WI38 (cell line): ENCODE measurements at regions not wholly inside any gene's neighbourhood (a gene's known extent, or its start where the extent isn't known, plus 50 kb on each side); places are given as distances from the start of the nearest gene placed in this dataset.

ENCODE experiments used
- H3K4me3 ChIP-seq: 2 replicates; pipeline ENCODE4 v1.5.1; 2011; ENCODE audit warnings: low read depth, mild to moderate bottlenecking, control low read depth, low read length
- CTCF ChIP-seq: IDR thresholded peaks from 2 replicates; pipeline ENCODE4 v1.5.1; 2012; ENCODE audit warnings: low read depth, mild to moderate bottlenecking, control low read depth, low read length

GRCh38 chr20:22341508-22341907 lies 242.9 kb downstream of the FOXA2 start:
- TF ChIP-seq CTCF = no peak
- H3K4me3 ChIP-seq = no peak overlapping the region

DNA sequence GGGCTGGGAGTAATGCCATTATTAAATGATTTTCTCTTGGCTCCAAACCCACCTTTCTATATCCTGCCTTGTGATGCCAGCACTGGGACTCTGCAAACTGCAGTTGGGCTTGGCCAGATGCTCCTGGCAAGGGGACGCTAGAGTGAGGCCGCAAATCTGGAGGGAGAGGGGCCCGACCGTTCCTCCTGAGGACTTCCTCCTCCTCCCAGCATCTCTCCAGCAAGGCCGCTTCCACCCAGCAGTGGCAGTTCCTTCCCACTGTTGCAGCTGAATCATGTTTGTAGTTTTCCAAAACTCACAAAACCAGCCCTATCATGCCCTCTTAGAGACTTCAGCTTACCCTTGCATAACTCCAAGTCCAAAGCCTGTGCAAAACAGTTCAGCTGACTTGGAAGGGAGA lies 244.4 kb downstream of the FOXA2 start:
- H3K4me3 ChIP-seq = no peak overlapping the region
- TF ChIP-seq CTCF = no peak

- peak; percentile 34; the same call in 1 of the 2 replicates for TF ChIP-seq CTCF
- no peak overlapping the region for H3K4me3 ChIP-seq
These were observed 245.1 kb downstream of the FOXA2 start for GRCh38 chr20:22339091-22339881.

- TF ChIP-seq CTCF = no peak
These were observed 246.1 kb downstream of the FOXA2 start for GRCh38 chr20:22338140-22338708.

DNA sequence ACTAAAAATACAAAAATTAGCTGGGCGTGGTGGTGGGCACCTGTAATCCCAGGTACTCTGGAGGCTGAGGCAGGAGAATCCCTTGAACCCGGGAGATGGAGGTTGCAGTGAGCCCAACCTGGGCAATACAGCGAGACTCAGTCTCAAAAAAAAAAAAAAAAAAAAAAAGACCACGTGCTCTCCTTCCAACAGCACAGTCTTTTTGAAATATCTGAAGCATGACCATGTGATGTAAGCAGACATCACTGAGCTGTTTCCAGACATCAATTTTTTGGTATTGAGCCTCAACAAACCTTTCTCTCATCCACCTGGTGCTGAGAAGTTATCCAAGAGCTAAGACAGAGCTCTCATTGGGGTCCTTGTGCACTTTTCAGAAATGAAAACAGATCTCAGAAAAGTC lies 249.2 kb downstream of the FOXA2 start:
- TF ChIP-seq CTCF = no peak
- no peak overlapping the region for H3K4me3 ChIP-seq

More at GRCh38 chr20:22338140-22338708, 246.1 kb downstream of the FOXA2 start:
- no peak overlapping the region for H3K4me3 ChIP-seq

DNA sequence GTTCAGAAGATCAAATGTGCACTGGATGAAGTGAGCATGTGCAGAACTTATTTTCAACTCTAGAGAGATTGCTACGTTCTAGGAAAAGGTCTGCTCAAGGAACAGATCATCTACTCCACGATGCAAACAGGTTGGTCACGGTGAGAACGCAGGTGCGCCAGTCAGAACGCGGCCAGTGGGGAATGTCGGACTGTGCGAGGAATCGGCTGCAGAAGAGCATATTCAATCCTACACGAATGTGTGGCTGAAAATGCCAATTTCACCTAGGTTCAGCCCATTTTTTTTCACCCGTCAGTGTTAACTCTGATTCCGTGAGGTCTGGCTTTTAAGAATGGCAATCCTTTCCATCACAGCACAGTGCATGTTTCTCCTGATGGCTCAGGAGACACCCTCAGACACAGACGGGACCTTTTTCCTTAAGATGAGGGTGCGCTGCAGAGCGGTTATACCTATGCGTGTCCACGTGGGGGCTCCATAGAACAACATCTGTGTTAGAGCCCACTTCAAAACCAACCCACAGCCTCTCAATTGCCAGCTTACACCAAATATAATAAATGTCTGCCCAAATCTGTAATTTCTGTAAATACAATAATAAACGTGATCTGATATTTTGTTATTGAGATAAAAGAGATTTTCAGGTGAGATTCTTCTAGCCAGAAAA lies 250.4 kb downstream of the FOXA2 start:
- H3K4me3 ChIP-seq = no peak overlapping the region
- TF ChIP-seq CTCF = 0 out of 2 replicates have a peak, but pooled peaks have one; percentile 27

DNA sequence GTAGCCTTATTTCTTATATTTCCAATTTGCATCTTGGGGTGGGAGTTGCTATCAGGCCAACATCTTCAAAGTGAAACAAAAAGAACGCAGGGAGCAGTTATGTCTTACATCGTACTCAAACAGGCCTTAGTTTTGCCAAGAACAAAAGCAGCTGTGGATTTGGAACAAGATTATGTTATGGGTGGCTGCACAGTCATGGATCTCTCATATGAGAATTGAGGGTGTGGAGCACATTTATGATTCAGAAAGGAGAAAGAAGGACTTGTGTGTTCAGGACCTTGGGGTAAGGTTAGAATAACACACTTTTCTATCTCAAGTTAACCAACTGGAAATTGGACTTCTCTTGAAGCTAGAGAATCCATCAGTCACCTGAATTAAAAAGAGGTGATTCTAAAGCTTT lies 259.9 kb downstream of the FOXA2 start:
- TF ChIP-seq CTCF = no peak

More for the DNA sequence above, 259.9 kb downstream of the FOXA2 start:
- no peak overlapping the region for H3K4me3 ChIP-seq
